H1 (cell line): ENCODE measurements at regions not wholly inside any gene's neighbourhood (a gene's known extent, or its start where the extent isn't known, plus 50 kb on each side); places are given as distances from the start of the nearest gene placed in this dataset.

Experiments
- CTCF ChIA-PET: fragments of 300-600 bp; sonication (Branson Sonifier 250); formaldehyde crosslinking; loops from one replicate; lab custom pipeline; 2021; ENCODE audit not compliant: partially characterized antibody; lab: Charles Lee
- POLR2A ChIA-PET: fragments of 300-600 bp; sonication (Branson Sonifier 250); formaldehyde crosslinking; loops from one replicate; lab custom pipeline; 2021; ENCODE audit warnings: inconsistent platforms; ENCODE audit not compliant: partially characterized antibody; lab: Charles Lee
- DNase-seq, 2 experiments: peaks; one replicate each; pipeline versions ENCODE4 v3.0.0 to v3.0.0-alpha.2; 2010 to 2022; ENCODE audit warnings: low spot score in 2 of 2, low read depth in 1 of 2, mixed read lengths in 1 of 2
- FAIRE-seq: peaks from 2 replicates; lab custom pipeline; 2011; peaks lifted over from hg19 to GRCh38; lab: Jason Lieb, UNC
- H2AFZ ChIP-seq: 2 replicates; pipeline ENCODE4 v1.8.1; 2012; ENCODE audit warnings: low read length, inconsistent platforms
- H2AK5ac ChIP-seq: 2 replicates; pipeline ENCODE4 v1.6.1; 2013; ENCODE audit warnings: low read depth, low read length
- H2BK120ac ChIP-seq: replicated peaks from 2 replicates; pipeline ENCODE3; 2013; ENCODE audit warnings: low read depth, low read length, inconsistent platforms
- H2BK12ac ChIP-seq: 2 replicates; pipeline ENCODE4 v1.6.1; 2013; ENCODE audit warnings: low read depth, low read length
- H2BK15ac ChIP-seq: 2 replicates; pipeline ENCODE4 v1.6.1; 2013; ENCODE audit warnings: low read length
- H2BK20ac ChIP-seq: 2 replicates; pipeline ENCODE4 v1.6.1; 2013; ENCODE audit warnings: low read length
- H2BK5ac ChIP-seq: 2 replicates; pipeline ENCODE4 v1.6.1; 2013; ENCODE audit warnings: low read depth, low read length
- H3K14ac ChIP-seq: 2 replicates; pipeline ENCODE4 v1.6.1; 2013; ENCODE audit warnings: inconsistent platforms; ENCODE audit not compliant: insufficient read length
- H3K18ac ChIP-seq: 2 replicates; pipeline ENCODE4 v1.6.1; 2013; ENCODE audit warnings: low read length; ENCODE audit errors: extremely low read depth
- H3K23ac ChIP-seq: 2 replicates; pipeline ENCODE4 v1.6.1; 2013; ENCODE audit warnings: inconsistent platforms; ENCODE audit not compliant: insufficient read length
- H3K23me2 ChIP-seq: 2 replicates; pipeline ENCODE4 v1.6.1; 2013; ENCODE audit warnings: low read depth, low read length
- H3K27ac ChIP-seq: 2 replicates; pipeline ENCODE4 v1.6.1; 2011; ENCODE audit warnings: low read depth, low read length, inconsistent platforms
- H3K27me3 ChIP-seq, 4 experiments: replicated peaks in 1 of 4; 1 replicate in 1 of 4; 2 replicates in 3 of 4; pipeline versions ENCODE4 v1.6.1 to v1.8.1; 2011 to 2013; ENCODE audit warnings: low read length in 3 of 4, mild to moderate bottlenecking in 3 of 4, inconsistent platforms in 2 of 4, mixed read lengths in 2 of 4, moderate library complexity in 1 of 4; ENCODE audit not compliant: control insufficient read depth in 3 of 4, insufficient read depth in 3 of 4; ENCODE audit errors: extremely low read depth in 1 of 4
- H3K36me3 ChIP-seq, 4 experiments: 2 replicates each; pipeline versions ENCODE4 v1.6.1 to v1.8.1; 2011 to 2013; ENCODE audit warnings: mild to moderate bottlenecking in 4 of 4, low read length in 3 of 4, moderate library complexity in 2 of 4, control low read depth in 1 of 4, inconsistent platforms in 1 of 4; ENCODE audit not compliant: insufficient read depth in 4 of 4, control insufficient read depth in 2 of 4
- H3K4ac ChIP-seq: replicated peaks from 2 replicates; pipeline ENCODE3; 2013; ENCODE audit warnings: low read length, low read depth, mixed read lengths, inconsistent platforms; ENCODE audit not compliant: insufficient read length
- H3K4me1 ChIP-seq, 4 experiments: replicated peaks in 1 of 4; 1 replicate in 1 of 4; 2 replicates in 3 of 4; pipeline versions ENCODE4 v1.6.1 to v1.8.1; 2011 to 2013; ENCODE audit warnings: low read length in 3 of 4, inconsistent platforms in 2 of 4, mixed read lengths in 1 of 4; ENCODE audit not compliant: insufficient read depth in 4 of 4, control insufficient read depth in 3 of 4
- H3K4me2 ChIP-seq, 2 experiments: 2 replicates each; pipeline versions ENCODE4 v1.6.1 to v1.8.1; 2011 to 2013; ENCODE audit warnings: low read depth in 2 of 2, low read length in 2 of 2, control low read depth in 1 of 2, inconsistent platforms in 1 of 2, mild to moderate bottlenecking in 1 of 2; ENCODE audit not compliant: insufficient read depth in 1 of 2
- H3K4me3 ChIP-seq, 4 experiments: fragments of 200-600, 300-600 bp in 1 of 4; sonication (generic), shearing (Covaris generic), sonication (Bioruptor Twin) in 1 of 4; 2 replicates each; pipeline versions ENCODE4 v1.5.1 to v1.8.1; 2011 to 2016; ENCODE audit warnings: low read length in 4 of 4, low read depth in 3 of 4, control low read depth in 2 of 4, inconsistent platforms in 2 of 4, mild to moderate bottlenecking in 2 of 4, mixed read lengths in 1 of 4, moderate library complexity in 1 of 4; ENCODE audit not compliant: insufficient read depth in 2 of 4; ENCODE audit errors: extremely low read depth in 1 of 4
- H3K56ac ChIP-seq: replicated peaks from 2 replicates; pipeline ENCODE3; 2013; ENCODE audit warnings: low read depth, mild to moderate bottlenecking, mixed read lengths, low read length, inconsistent platforms; ENCODE audit not compliant: insufficient read length
- H3K79me1 ChIP-seq: 2 replicates; pipeline ENCODE4 v1.6.1; 2013; ENCODE audit warnings: low read depth, low read length, control low read depth
- H3K79me2 ChIP-seq, 2 experiments: 2 replicates each; pipeline versions ENCODE4 v1.6.1 to v1.8.1; 2012 to 2013; ENCODE audit warnings: low read length in 2 of 2, mild to moderate bottlenecking in 2 of 2, inconsistent platforms in 1 of 2; ENCODE audit not compliant: insufficient read depth in 2 of 2, control insufficient read depth in 1 of 2
- H3K9ac ChIP-seq, 4 experiments: replicated peaks in 1 of 4; 1 replicate in 1 of 4; 2 replicates in 3 of 4; pipeline versions ENCODE4 v1.6.1 to v1.8.1; 2011 to 2013; ENCODE audit warnings: low read depth in 3 of 4, low read length in 3 of 4, control low read depth in 2 of 4, mild to moderate bottlenecking in 2 of 4, moderate library complexity in 2 of 4, inconsistent platforms in 1 of 4; ENCODE audit errors: extremely low read depth in 1 of 4
- H3K9me3 ChIP-seq, 2 experiments: 2 replicates each; pipeline versions ENCODE4 v1.6.1 to v1.8.1; 2012 to 2013; ENCODE audit warnings: mild to moderate bottlenecking in 2 of 2, moderate library complexity in 2 of 2, control low read depth in 1 of 2, inconsistent platforms in 1 of 2, low read depth in 1 of 2, low read length in 1 of 2, mixed read lengths in 1 of 2; ENCODE audit not compliant: insufficient read depth in 2 of 2
- H4K20me1 ChIP-seq, 2 experiments: replicated peaks in 1 of 2; 2 replicates each; pipeline versions ENCODE3 to v1.8.1; 2011 to 2013; ENCODE audit warnings: inconsistent platforms in 2 of 2, low read length in 2 of 2, mild to moderate bottlenecking in 1 of 2; ENCODE audit not compliant: insufficient read depth in 2 of 2, control insufficient read depth in 1 of 2
- H4K5ac ChIP-seq: 2 replicates; pipeline ENCODE4 v1.6.1; 2013; ENCODE audit warnings: low read length, low read depth, mixed read lengths, inconsistent platforms; ENCODE audit not compliant: insufficient read length
- H4K8ac ChIP-seq: 2 replicates; pipeline ENCODE4 v1.8.0; 2013; ENCODE audit warnings: mild to moderate bottlenecking, moderate library complexity, low read length, inconsistent platforms; ENCODE audit not compliant: insufficient read depth; ENCODE audit errors: extremely low read depth
- H4K91ac ChIP-seq: replicated peaks from 2 replicates; pipeline ENCODE3; 2013; ENCODE audit warnings: low read length, mixed read lengths, inconsistent platforms; ENCODE audit not compliant: insufficient read length
- ASH2L ChIP-seq: fragments of 200-600, 300-600 bp; sonication (generic); IDR thresholded peaks from one replicate; pipeline ENCODE4 v1.7.1; 2017; ENCODE audit warnings: low read length
- CBX8 ChIP-seq: fragments of 300-800, 300-1000 bp; sonication (generic); IDR thresholded peaks from 2 replicates; pipeline ENCODE4 v1.7.1; 2016; ENCODE audit warnings: low read depth, low read length, borderline replicate concordance
- CREB1 ChIP-seq: IDR thresholded peaks from 2 replicates; pipeline ENCODE4 v1.6.1; 2012; ENCODE audit warnings: inconsistent platforms
- EP300 ChIP-seq, 2 experiments: IDR thresholded peaks; 1 replicate in 1 of 2; 2 replicates in 1 of 2; pipeline ENCODE4 v1.6.1; 2011 to 2012; ENCODE audit warnings: low read depth in 2 of 2, low read length in 2 of 2, mild to moderate bottlenecking in 2 of 2, borderline replicate concordance in 1 of 2, inconsistent platforms in 1 of 2, moderate library complexity in 1 of 2
- HDAC2 ChIP-seq, 2 experiments: fragments of 300-600 bp in 1 of 2; sonication (generic) in 1 of 2; IDR thresholded peaks; 2 replicates each; pipeline ENCODE4 v1.6.1; 2011 to 2012; ENCODE audit warnings: low read depth in 2 of 2, low read length in 2 of 2, mild to moderate bottlenecking in 2 of 2, moderate library complexity in 2 of 2, borderline replicate concordance in 1 of 2, inconsistent platforms in 1 of 2
- JUN ChIP-seq: IDR thresholded peaks from 2 replicates; pipeline ENCODE4 v1.6.1; 2011; ENCODE audit warnings: low read depth, mild to moderate bottlenecking, improper control_type of control experiment, low read length
- KDM1A ChIP-seq: fragments of 200-600, 300-600 bp; sonication (generic); IDR thresholded peaks from 2 replicates; pipeline ENCODE4 v1.7.1; 2016; ENCODE audit warnings: mild to moderate bottlenecking, low read length, borderline replicate concordance
- PHF8 ChIP-seq: fragments of 200-600 bp; sonication (generic); conservative IDR thresholded peaks from 2 replicates; pipeline ENCODE4 v1.7.1; 2012; ENCODE audit warnings: low read depth, mild to moderate bottlenecking, inconsistent platforms, low read length, moderate library complexity
- POU5F1 ChIP-seq: IDR thresholded peaks from 2 replicates; pipeline ENCODE4 v1.6.1; 2011; ENCODE audit warnings: low read depth, mild to moderate bottlenecking, low read length, moderate library complexity
- RAD21 ChIP-seq, 2 experiments: IDR thresholded peaks in 1 of 2; conservative IDR thresholded peaks in 1 of 2; 2 replicates each; pipeline ENCODE4 v1.6.1; 2011; ENCODE audit warnings: low read depth in 2 of 2, low read length in 2 of 2, improper control_type of control experiment in 1 of 2, inconsistent platforms in 1 of 2, mild to moderate bottlenecking in 1 of 2, moderate library complexity in 1 of 2
- RNF2 ChIP-seq: fragments of 200-900, 300-1000 bp; sonication (generic); IDR thresholded peaks from 2 replicates; pipeline ENCODE4 v1.7.1; 2016; ENCODE audit warnings: borderline replicate concordance, low read depth, mild to moderate bottlenecking, antibody characterized with exemption, low read length; ENCODE audit not compliant: poor library complexity, severe bottlenecking; ENCODE audit errors: missing control alignments
- RXRA ChIP-seq: IDR thresholded peaks from 2 replicates; pipeline ENCODE4 v1.6.1; 2011; ENCODE audit warnings: low read depth, mild to moderate bottlenecking, low read length, moderate library complexity; ENCODE audit not compliant: insufficient read depth
- SIRT6 ChIP-seq: IDR thresholded peaks from one replicate; pipeline ENCODE4 v1.7.1; 2012; ENCODE audit warnings: low read length, inconsistent platforms
- TBP ChIP-seq: IDR thresholded peaks from 2 replicates; pipeline ENCODE4 v1.6.1; 2011; ENCODE audit warnings: low read depth, low read length, improper control_type of control experiment
- TEAD4 ChIP-seq: IDR thresholded peaks from 2 replicates; pipeline ENCODE4 v1.6.1; 2012; ENCODE audit warnings: low read depth, low read length, inconsistent platforms, mixed read lengths
- YY1 ChIP-seq: IDR thresholded peaks from 2 replicates; pipeline ENCODE4 v1.6.1; 2011; ENCODE audit warnings: low read depth, mild to moderate bottlenecking, low read length

GRCh38 chr2:153169609-153170008 lies 309.0 kb downstream of the RPRM start:
- H3K23me2 ChIP-seq: no peaks in the 10 kb centered on the region
- CTCF ChIA-PET: interaction anchor here (1.3 to 2.2 kb wide), 5 partner anchors 10 to 350 kb away, joined by 4 to 5 read pairs (median 4); no protein-coding TSS in a partner anchor
- no peaks in the 10 kb centered on the region for H3K79me2 ChIP-seq
- H2BK120ac ChIP-seq: no peak overlapping the region
- no peak overlapping the region for H2BK5ac ChIP-seq
- H3K79me1 ChIP-seq: no peaks in the 10 kb centered on the region
- H4K8ac ChIP-seq: no peak overlapping the region
- no peak overlapping the region for H2BK15ac ChIP-seq
- DNase-seq (no peak), FAIRE-seq (no peak)
- no peak overlapping the region for H3K14ac ChIP-seq
- H3K4me2 ChIP-seq: no peak overlapping the region
- no peak overlapping the region for H2AK5ac ChIP-seq
- no peak overlapping the region for H2BK12ac ChIP-seq
- H4K5ac ChIP-seq: no peak overlapping the region
- no peak overlapping the region for H2BK20ac ChIP-seq
- H3K56ac ChIP-seq: no peak overlapping the region
- no peaks in the 10 kb centered on the region for H3K9me3 ChIP-seq
- no peak overlapping the region for H3K23ac ChIP-seq
- POLR2A ChIA-PET: no interaction called here
- no peaks in the 10 kb centered on the region for H3K4me1 ChIP-seq
- H3K27me3 ChIP-seq: no peaks in the 10 kb centered on the region
- no peaks in the 10 kb centered on the region for H3K36me3 ChIP-seq
- H3K18ac ChIP-seq: no peak overlapping the region
- no peak overlapping the region for H3K4me3 ChIP-seq
- H3K9ac ChIP-seq: no peak overlapping the region
- H4K91ac ChIP-seq: no peak overlapping the region
- no peak overlapping the region for H3K27ac ChIP-seq
- H2AFZ ChIP-seq: peak overlapping the region; percentile 64; the same call in 1 of the 2 replicates
- no peaks in the 10 kb centered on the region for H4K20me1 ChIP-seq
- H3K4ac ChIP-seq: no peak overlapping the region
- TF ChIP-seq TBP: no peak
- no peak for TF ChIP-seq ASH2L
- TF ChIP-seq RXRA: no peak
- TF ChIP-seq SIRT6: no peak
- no peak for TF ChIP-seq YY1
- no peak for TF ChIP-seq PHF8
- no peak for TF ChIP-seq KDM1A
- no peak for TF ChIP-seq EP300 (IDR thresholded peaks at IDR 0.05; ENCODE audit: borderline replicate concordance in 1 of 2, low read depth in 2 of 2, low read length in 2 of 2)
- no peak for TF ChIP-seq CREB1
- no peak for TF ChIP-seq JUN
- TF ChIP-seq RAD21 (IDR thresholded peaks at IDR 0.05 in 1 of 2, conservative IDR thresholded peaks at IDR 0.05 in 1 of 2; ENCODE audit: low read depth in 2 of 2, low read length in 2 of 2): no peak
- no peak for TF ChIP-seq POU5F1
- no peak for TF ChIP-seq HDAC2 (IDR thresholded peaks at IDR 0.05; ENCODE audit: borderline replicate concordance in 1 of 2, low read depth in 2 of 2, low read length in 2 of 2)
- TF ChIP-seq TEAD4: no peak
- TF ChIP-seq CBX8: no peak
- no peak for TF ChIP-seq RNF2
